H9 (cell line): ENCODE measurements at regions not wholly inside any gene's neighbourhood (a gene's known extent, or its start where the extent isn't known, plus 50 kb on each side); places are given as distances from the start of the nearest gene placed in this dataset.

Experiments
- DNase-seq: peaks from one replicate; pipeline ENCODE4 v3.0.0-alpha.2; 2017
- H2AFZ ChIP-seq: one replicate; pipeline ENCODE4 v1.6.1; 2013; ENCODE audit warnings: mild to moderate bottlenecking, low read length, control low read depth, moderate library complexity
- H2AK5ac ChIP-seq: 2 replicates; pipeline ENCODE4 v1.6.1; 2013; ENCODE audit warnings: low read length, control low read depth, mixed read lengths; ENCODE audit not compliant: insufficient read length
- H2BK120ac ChIP-seq: one replicate; pipeline ENCODE4 v1.6.1; 2013; ENCODE audit warnings: low read depth, mild to moderate bottlenecking, low read length, control low read depth, inconsistent platforms; ENCODE audit not compliant: poor library complexity, severe bottlenecking
- H2BK12ac ChIP-seq: 2 replicates; pipeline ENCODE4 v1.6.1; 2013; ENCODE audit warnings: low read length, control low read depth, mixed read lengths, low read depth; ENCODE audit not compliant: insufficient read length
- H2BK15ac ChIP-seq: 2 replicates; pipeline ENCODE4 v1.6.1; 2013; ENCODE audit warnings: low read depth, low read length, control low read depth
- H2BK20ac ChIP-seq: one replicate; pipeline ENCODE4 v1.6.1; 2013; ENCODE audit warnings: low read depth, mild to moderate bottlenecking, low read length, control low read depth, inconsistent platforms; ENCODE audit not compliant: poor library complexity, severe bottlenecking
- H2BK5ac ChIP-seq: 2 replicates; pipeline ENCODE4 v1.6.1; 2013; ENCODE audit warnings: low read length, control low read depth, mixed read lengths; ENCODE audit not compliant: insufficient read length
- H3K14ac ChIP-seq: 2 replicates; pipeline ENCODE4 v1.6.1; 2013; ENCODE audit warnings: low read length, control low read depth; ENCODE audit not compliant: insufficient read depth
- H3K18ac ChIP-seq: 2 replicates; pipeline ENCODE4 v1.6.1; 2013; ENCODE audit warnings: low read depth, mild to moderate bottlenecking, mixed read lengths, low read length, control low read depth; ENCODE audit not compliant: insufficient read length
- H3K23ac ChIP-seq: 2 replicates; pipeline ENCODE4 v1.6.1; 2013; ENCODE audit warnings: low read length, control low read depth, mixed read lengths, low read depth; ENCODE audit not compliant: insufficient read length
- H3K23me2 ChIP-seq: 2 replicates; pipeline ENCODE4 v1.6.1; 2013; ENCODE audit warnings: low read depth, mild to moderate bottlenecking, mixed read lengths, low read length, control low read depth; ENCODE audit not compliant: insufficient read length, poor library complexity, severe bottlenecking
- H3K27ac ChIP-seq: 2 replicates; pipeline ENCODE4 v1.5.1; 2013; ENCODE audit warnings: low read length, control low read depth, mixed read lengths, low read depth; ENCODE audit not compliant: insufficient read length
- H3K27me3 ChIP-seq: 2 replicates; pipeline ENCODE4 v1.6.1; 2013; ENCODE audit warnings: low read length, control low read depth, inconsistent platforms; ENCODE audit not compliant: insufficient read depth
- H3K4ac ChIP-seq: 2 replicates; pipeline ENCODE4 v1.6.1; 2013; ENCODE audit warnings: low read depth, mild to moderate bottlenecking, control low read depth, inconsistent platforms, low read length, moderate library complexity
- H3K4me1 ChIP-seq: 2 replicates; pipeline ENCODE4 v1.6.1; 2013; ENCODE audit warnings: low read length, control low read depth, inconsistent platforms; ENCODE audit not compliant: insufficient read depth
- H3K4me2 ChIP-seq: 2 replicates; pipeline ENCODE4 v1.6.1; 2013; ENCODE audit warnings: low read length, control low read depth, mixed read lengths; ENCODE audit not compliant: insufficient read length, insufficient read depth
- H3K56ac ChIP-seq: 2 replicates; pipeline ENCODE4 v1.6.1; 2013; ENCODE audit warnings: low read depth, mild to moderate bottlenecking, mixed read lengths, low read length, control low read depth; ENCODE audit not compliant: insufficient read length
- H3K79me1 ChIP-seq: 2 replicates; pipeline ENCODE4 v1.6.1; 2013; ENCODE audit warnings: low read depth, mild to moderate bottlenecking, moderate library complexity, low read length, control low read depth, inconsistent platforms; ENCODE audit not compliant: insufficient read depth, poor library complexity, severe bottlenecking
- H3K79me2 ChIP-seq: 2 replicates; pipeline ENCODE4 v1.6.1; 2013; ENCODE audit warnings: low read length, control low read depth, inconsistent platforms; ENCODE audit not compliant: insufficient read depth
- H3K9ac ChIP-seq: 2 replicates; pipeline ENCODE4 v1.6.1; 2013; ENCODE audit warnings: low read length, control low read depth, mixed read lengths; ENCODE audit not compliant: insufficient read length; ENCODE audit errors: extremely low read depth
- H3K9me3 ChIP-seq: one replicate; pipeline ENCODE4 v1.6.1; 2013; ENCODE audit warnings: low read depth, low read length, inconsistent platforms; ENCODE audit not compliant: control insufficient read depth
- H3T11ph ChIP-seq: one replicate; pipeline ENCODE4 v1.6.1; 2013; ENCODE audit warnings: mild to moderate bottlenecking, low read length, control low read depth, inconsistent platforms
- H4K20me1 ChIP-seq: one replicate; pipeline ENCODE4 v1.6.1; 2013; ENCODE audit not compliant: control insufficient read depth, insufficient read length, insufficient read depth
- H4K5ac ChIP-seq: 2 replicates; pipeline ENCODE4 v1.6.1; 2013; ENCODE audit warnings: low read depth, mild to moderate bottlenecking, mixed read lengths, low read length, control low read depth; ENCODE audit not compliant: insufficient read length
- H4K8ac ChIP-seq: replicated peaks from 2 replicates; pipeline ENCODE4 v1.6.1; 2013; ENCODE audit warnings: low read length, control low read depth, mixed read lengths, low read depth; ENCODE audit not compliant: insufficient read length
- H4K91ac ChIP-seq: 2 replicates; pipeline ENCODE4 v1.6.1; 2013; ENCODE audit warnings: low read depth, mild to moderate bottlenecking, moderate library complexity, mixed read lengths, low read length, control low read depth; ENCODE audit not compliant: insufficient read length
- H3K27ac Mint-ChIP-seq, 3 experiments: 2 replicates in 2 of 3; 3 replicates in 1 of 3; pipeline ENCODE4 v1.8.0; 2020 to 2021; ENCODE audit warnings: mixed read lengths in 3 of 3, mild to moderate bottlenecking in 1 of 3, moderate library complexity in 1 of 3
- H3K27me3 Mint-ChIP-seq: 2 replicates; pipeline ENCODE4 v1.8.0; 2021; ENCODE audit warnings: low read depth, mild to moderate bottlenecking, moderate library complexity, mixed read lengths
- H3K36me3 Mint-ChIP-seq, 3 experiments: 2 replicates in 2 of 3; 3 replicates in 1 of 3; pipeline ENCODE4 v1.8.0; 2020 to 2021; ENCODE audit warnings: low read depth in 3 of 3, mixed read lengths in 3 of 3; ENCODE audit not compliant: insufficient read depth in 1 of 3
- H3K4me1 Mint-ChIP-seq, 2 experiments: 2 replicates each; pipeline ENCODE4 v1.8.0; 2020; ENCODE audit warnings: mixed read lengths in 2 of 2
- H3K4me3 Mint-ChIP-seq, 2 experiments: 2 replicates in 1 of 2; 3 replicates in 1 of 2; pipeline ENCODE4 v1.8.0; 2020 to 2021; ENCODE audit warnings: mild to moderate bottlenecking in 2 of 2, mixed read lengths in 2 of 2, moderate library complexity in 1 of 2
- H3K9me3 Mint-ChIP-seq, 2 experiments: 2 replicates in 1 of 2; 3 replicates in 1 of 2; pipeline ENCODE4 v1.8.0; 2020; ENCODE audit warnings: mild to moderate bottlenecking in 2 of 2, mixed read lengths in 2 of 2, moderate library complexity in 1 of 2
- CTCF ChIP-seq: fragments of 200-600 bp; sonication (generic); conservative IDR thresholded peaks from 3 replicates; pipeline ENCODE4 v1.8.0; 2021; ENCODE audit warnings: antibody characterized with exemption, mild to moderate bottlenecking
- WGBS: extraction: QIAGEN DNeasy Blood & Tissue Kit; methylation state at CpG from one replicate; pipeline ENCODE4 v1.1.7; 2013; ENCODE audit warnings: missing lambda C conversion rate, low lambda C conversion rate, mixed read lengths; ENCODE audit not compliant: insufficient read length; ENCODE audit errors: extremely low coverage; 5-methylcytosine and 5-hydroxymethylcytosine counted together

- Histone ChIP-seq H3K4ac (no peak overlapping the region), H2AFZ (no peak overlapping the region), H3K23ac (no peak overlapping the region), H2BK120ac (no peak overlapping the region), H2AK5ac (no peak overlapping the region), H4K91ac (no peak overlapping the region), H2BK20ac (no peak overlapping the region), H3K18ac (no peak overlapping the region), H4K20me1 (no peaks in the 10 kb centered on the region), H3K27me3 (no peaks in the 10 kb centered on the region), H3K4me2 (no peak overlapping the region), H3K79me1 (no peaks in the 10 kb centered on the region), H2BK15ac (no peak overlapping the region), H3K27ac (no peak overlapping the region), H4K8ac (no peak overlapping the region), H3K9ac (no peak overlapping the region), H3K4me1 (peaks cover 5% of the 10 kb centered on the region), H2BK5ac (no peak overlapping the region), H3T11ph (no peak overlapping the region), H4K5ac (no peak overlapping the region), H2BK12ac (no peak overlapping the region), H3K56ac (no peak overlapping the region), H3K14ac (no peak overlapping the region), H3K9me3 (no peaks in the 10 kb centered on the region), H3K23me2 (no peaks in the 10 kb centered on the region), H3K79me2 (no peaks in the 10 kb centered on the region)
- H3K36me3 Mint-ChIP-seq = peaks cover 0 to 12% (median 12%) of the 10 kb centered on the region in 3 experiments; a peak in 6 of 7 replicates
- no CpG with 5 or more reads among the region's 1 CpG for WGBS
- peaks cover 13 to 16% of the 10 kb centered on the region in 2 experiments; a peak in 4 of 5 replicates for H3K9me3 Mint-ChIP-seq
- TF ChIP-seq CTCF = no peak
- H3K27me3 Mint-ChIP-seq = no peaks in the 10 kb centered on the region
- peaks cover 24 to 25% of the 10 kb centered on the region in 2 experiments for H3K4me1 Mint-ChIP-seq
- peak; percentile 58 for DNase-seq
- no peak overlapping the region for H3K4me3 Mint-ChIP-seq
- peak overlapping the region; percentile 30 to 91 (median 63); a peak in 4 of 7 replicates for H3K27ac Mint-ChIP-seq
Observed at GRCh38 chr2:166765141-166765540, 123.1 kb upstream of the XIRP2 start.
